DMS53 (cell line): ENCODE measurements at regions not wholly inside any gene's neighbourhood (a gene's known extent, or its start where the extent isn't known, plus 50 kb on each side); places are given as distances from the start of the nearest gene placed in this dataset.
A peak's percentile ranks its signal among the peaks of the same experiment; 100 is the strongest.
"Not testable (repeated sequence)": the region's sequence is repeated elsewhere in the genome, so short reads cannot be mapped to it uniquely, and the experiment has no call there.

Experiments
- DNase-seq: peaks from one replicate; lab custom pipeline; 2025; lab: John Stamatoyannopoulos, UW

GRCh38 chr3:174540116-174540908 lies 318.8 kb upstream of the NAALADL2 start:
- DNase-seq = peak; percentile 44

- DNase-seq = no peak
These were observed 317.3 kb upstream of the NAALADL2 start for GRCh38 chr3:174541708-174542315.

GRCh38 chr3:174547801-174548435 lies 311.2 kb upstream of the NAALADL2 start:
- no peak for DNase-seq

GRCh38 chr3:174548841-174549623 lies 310.1 kb upstream of the NAALADL2 start:
- no peak for DNase-seq

GRCh38 chr3:174581558-174581957 lies 277.6 kb upstream of the NAALADL2 start:
- DNase-seq = peak; percentile 1

GRCh38 chr3:174583396-174583795 lies 275.7 kb upstream of the NAALADL2 start:
- DNase-seq = no peak

GRCh38 chr3:174587137-174587536 lies 272.0 kb upstream of the NAALADL2 start:
- not testable (repeated sequence) for DNase-seq

GRCh38 chr3:174596447-174596982 lies 262.6 kb upstream of the NAALADL2 start:
- no peak for DNase-seq

GRCh38 chr3:174598885-174599439 lies 260.2 kb upstream of the NAALADL2 start:
- no peak for DNase-seq

GRCh38 chr3:174613173-174613572 lies 246.0 kb upstream of the NAALADL2 start:
- no peak for DNase-seq

- peak; percentile 10 for DNase-seq
These were observed 245.1 kb upstream of the NAALADL2 start for GRCh38 chr3:174614036-174614435.

GRCh38 chr3:174618368-174619080 lies 240.6 kb upstream of the NAALADL2 start:
- no peak for DNase-seq

GRCh38 chr3:174619239-174619638 lies 239.9 kb upstream of the NAALADL2 start:
- no peak for DNase-seq

- peak; percentile 36 for DNase-seq
These were observed 239.0 kb upstream of the NAALADL2 start for GRCh38 chr3:174620138-174620537.

- DNase-seq = no peak
These were observed 238.2 kb upstream of the NAALADL2 start for GRCh38 chr3:174620855-174621472.

GRCh38 chr3:174633342-174633741 lies 225.8 kb upstream of the NAALADL2 start:
- no peak for DNase-seq

- DNase-seq = no peak
These were observed 222.7 kb upstream of the NAALADL2 start for GRCh38 chr3:174636451-174636850.

- DNase-seq = no peak
These were observed 219.7 kb upstream of the NAALADL2 start for GRCh38 chr3:174639406-174639805.

GRCh38 chr3:174639970-174640369 lies 219.2 kb upstream of the NAALADL2 start:
- DNase-seq = no peak

- no peak for DNase-seq
These were observed 218.2 kb upstream of the NAALADL2 start for GRCh38 chr3:174640932-174641331.

GRCh38 chr3:174644287-174644686 lies 214.8 kb upstream of the NAALADL2 start:
- no peak for DNase-seq
